BE2C (cell line): ENCODE measurements at regions not wholly inside any gene's neighbourhood (a gene's known extent, or its start where the extent isn't known, plus 50 kb on each side); places are given as distances from the start of the nearest gene placed in this dataset.

Source experiments
- DNase-seq: peaks from one replicate; pipeline ENCODE4 v3.0.0-alpha.2; 2020
- H3K27me3 ChIP-seq: fragments of 250-450 bp; sonication (Bioruptor Pico); 2 replicates; pipeline ENCODE4 v1.5.1; 2020; ENCODE audit warnings: mild to moderate bottlenecking
- H3K36me3 ChIP-seq: fragments of 250-450 bp; sonication (Bioruptor Pico); 2 replicates; pipeline ENCODE4 v1.5.1; 2020; ENCODE audit warnings: mild to moderate bottlenecking
- H3K4me1 ChIP-seq: fragments of 250-450 bp; sonication (Bioruptor Pico); 2 replicates; pipeline ENCODE4 v1.5.1; 2020
- H3K4me3 ChIP-seq: 2 replicates; pipeline ENCODE4 v1.5.1; 2011; ENCODE audit warnings: low read depth, low read length
- H3K9me3 ChIP-seq: fragments of 250-450 bp; sonication (Bioruptor Pico); 2 replicates; pipeline ENCODE4 v1.5.1; 2020
- CTCF ChIP-seq: IDR thresholded peaks from 2 replicates; pipeline ENCODE4 v1.5.1; 2012; ENCODE audit warnings: mild to moderate bottlenecking, low read depth, low read length

- Histone ChIP-seq H3K4me3 (no peak overlapping the region), H3K27me3 (no peaks in the 10 kb centered on the region), H3K36me3 (no peaks in the 10 kb centered on the region), H3K4me1 (peaks cover 7% of the 10 kb centered on the region), H3K9me3 (no peaks in the 10 kb centered on the region)
- TF ChIP-seq CTCF, result no peak
- DNase-seq, result no peak
These were observed 362.5 kb downstream of the PREX1 start for GRCh38 chr20:48465271-48465670.

- no peak for DNase-seq
- Histone ChIP-seq H3K27me3 (no peaks in the 10 kb centered on the region), H3K36me3 (no peaks in the 10 kb centered on the region), H3K4me1 (peaks cover 7% of the 10 kb centered on the region), H3K9me3 (no peaks in the 10 kb centered on the region), H3K4me3 (no peak overlapping the region)
- TF ChIP-seq CTCF, result no peak
These were observed 363.9 kb downstream of the PREX1 start for GRCh38 chr20:48463916-48464315.

GRCh38 chr20:48463096-48463720, 364.6 kb downstream of the PREX1 start:
- H3K27me3 ChIP-seq, result no peaks in the 10 kb centered on the region
- TF ChIP-seq CTCF, result no peak
- H3K4me1 ChIP-seq, result peaks cover 7% of the 10 kb centered on the region
- H3K4me3 ChIP-seq, result no peak overlapping the region
- H3K36me3 ChIP-seq, result no peaks in the 10 kb centered on the region
- DNase-seq, result no peak
- H3K9me3 ChIP-seq, result no peaks in the 10 kb centered on the region

GRCh38 chr20:48461735-48462119, 366.1 kb downstream of the PREX1 start:
- H3K4me3 ChIP-seq, result no peak overlapping the region
- H3K27me3 ChIP-seq, result no peaks in the 10 kb centered on the region
- DNase-seq, result no peak
- no peaks in the 10 kb centered on the region for H3K36me3 ChIP-seq
- no peak for TF ChIP-seq CTCF
- H3K4me1 ChIP-seq, result peaks cover 7% of the 10 kb centered on the region
- no peaks in the 10 kb centered on the region for H3K9me3 ChIP-seq

- TF ChIP-seq CTCF, result no peak
- no peaks in the 10 kb centered on the region for H3K9me3 ChIP-seq
- no peaks in the 10 kb centered on the region for H3K27me3 ChIP-seq
- no peak for DNase-seq
- no peak overlapping the region for H3K4me3 ChIP-seq
- H3K4me1 ChIP-seq, result peaks cover 12% of the 10 kb centered on the region
- no peaks in the 10 kb centered on the region for H3K36me3 ChIP-seq
These were observed 366.6 kb downstream of the PREX1 start for GRCh38 chr20:48461091-48461734.

GRCh38 chr20:48460681-48461080, 367.1 kb downstream of the PREX1 start:
- H3K9me3 ChIP-seq, result no peaks in the 10 kb centered on the region
- DNase-seq, result no peak
- no peak for TF ChIP-seq CTCF

More at GRCh38 chr20:48460681-48461080, 367.1 kb downstream of the PREX1 start:
- Histone ChIP-seq H3K36me3 (no peaks in the 10 kb centered on the region), H3K27me3 (no peaks in the 10 kb centered on the region), H3K4me1 (peaks cover 17% of the 10 kb centered on the region), H3K4me3 (no peak overlapping the region)
